ENCODE measurements at regions not wholly inside any gene's neighbourhood (a gene's known extent, or its start where the extent isn't known, plus 50 kb on each side); places are given as distances from the start of the nearest gene placed in this dataset.

DNA sequence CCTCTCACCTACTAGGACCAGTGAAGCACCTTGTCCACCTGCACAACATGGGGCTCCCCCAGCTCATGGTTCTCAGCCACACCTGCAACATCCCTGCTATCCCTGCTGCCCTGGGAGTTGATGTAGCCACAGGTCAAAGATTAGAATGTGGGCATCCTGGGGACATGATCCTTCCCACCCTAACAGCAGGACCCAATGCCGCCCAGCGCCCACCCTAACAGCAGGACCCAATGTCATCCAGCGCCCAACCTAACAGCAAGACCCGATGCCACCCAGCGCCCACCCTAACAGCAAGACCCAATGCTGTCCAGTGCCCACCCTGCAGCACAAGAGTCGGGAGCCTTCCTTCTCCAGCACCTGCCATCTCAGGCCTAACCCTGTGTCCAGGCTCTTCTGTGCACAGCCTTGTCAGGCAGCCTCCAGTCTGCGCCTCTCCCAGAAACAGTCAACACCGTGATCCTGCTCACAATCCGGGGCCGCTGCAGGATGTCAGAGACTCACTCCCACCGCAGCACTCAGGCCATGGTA, 237.3 kb upstream of the SALL3 start:
- H3K4me3 ChIP-seq (replicated peaks; ENCODE audit: low read depth, low read length), result no peak overlapping the region
- no peak for DNase-seq (ENCODE audit: low read depth)
- TF ChIP-seq, protein P1, sequence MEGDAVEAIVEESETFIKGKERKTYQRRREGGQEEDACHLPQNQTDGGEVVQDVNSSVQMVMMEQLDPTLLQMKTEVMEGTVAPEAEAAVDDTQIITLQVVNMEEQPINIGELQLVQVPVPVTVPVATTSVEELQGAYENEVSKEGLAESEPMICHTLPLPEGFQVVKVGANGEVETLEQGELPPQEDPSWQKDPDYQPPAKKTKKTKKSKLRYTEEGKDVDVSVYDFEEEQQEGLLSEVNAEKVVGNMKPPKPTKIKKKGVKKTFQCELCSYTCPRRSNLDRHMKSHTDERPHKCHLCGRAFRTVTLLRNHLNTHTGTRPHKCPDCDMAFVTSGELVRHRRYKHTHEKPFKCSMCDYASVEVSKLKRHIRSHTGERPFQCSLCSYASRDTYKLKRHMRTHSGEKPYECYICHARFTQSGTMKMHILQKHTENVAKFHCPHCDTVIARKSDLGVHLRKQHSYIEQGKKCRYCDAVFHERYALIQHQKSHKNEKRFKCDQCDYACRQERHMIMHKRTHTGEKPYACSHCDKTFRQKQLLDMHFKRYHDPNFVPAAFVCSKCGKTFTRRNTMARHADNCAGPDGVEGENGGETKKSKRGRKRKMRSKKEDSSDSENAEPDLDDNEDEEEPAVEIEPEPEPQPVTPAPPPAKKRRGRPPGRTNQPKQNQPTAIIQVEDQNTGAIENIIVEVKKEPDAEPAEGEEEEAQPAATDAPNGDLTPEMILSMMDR (IDR thresholded peaks at IDR 0.05; ENCODE audit: low read length, missing control alignments), result no peak

DNA sequence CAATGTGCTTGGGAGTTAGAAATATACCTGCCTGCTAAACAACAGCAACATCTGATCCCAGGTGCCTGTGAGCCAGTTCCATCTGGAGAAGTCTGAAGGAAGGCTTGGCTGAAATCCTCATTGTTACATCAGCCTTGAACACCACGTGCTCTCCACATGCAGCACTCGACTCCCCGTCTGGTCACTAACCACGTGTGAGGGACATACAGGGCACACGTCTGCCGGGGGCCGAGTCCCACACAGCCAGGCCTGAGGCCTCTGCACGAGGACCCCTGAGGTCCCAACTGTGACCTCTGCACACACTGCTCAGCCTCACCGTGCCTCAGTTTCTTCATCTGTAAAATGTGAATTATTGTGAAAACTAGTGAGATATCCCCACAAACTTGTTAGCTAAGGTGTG, 236.5 kb upstream of the SALL3 start:
- H3K4me3 ChIP-seq (replicated peaks; ENCODE audit: low read depth, low read length), result no peak overlapping the region
- DNase-seq (ENCODE audit: low read depth), result no peak
- TF ChIP-seq, protein P1 (IDR thresholded peaks at IDR 0.05; ENCODE audit: low read length, missing control alignments), result no peak

DNA sequence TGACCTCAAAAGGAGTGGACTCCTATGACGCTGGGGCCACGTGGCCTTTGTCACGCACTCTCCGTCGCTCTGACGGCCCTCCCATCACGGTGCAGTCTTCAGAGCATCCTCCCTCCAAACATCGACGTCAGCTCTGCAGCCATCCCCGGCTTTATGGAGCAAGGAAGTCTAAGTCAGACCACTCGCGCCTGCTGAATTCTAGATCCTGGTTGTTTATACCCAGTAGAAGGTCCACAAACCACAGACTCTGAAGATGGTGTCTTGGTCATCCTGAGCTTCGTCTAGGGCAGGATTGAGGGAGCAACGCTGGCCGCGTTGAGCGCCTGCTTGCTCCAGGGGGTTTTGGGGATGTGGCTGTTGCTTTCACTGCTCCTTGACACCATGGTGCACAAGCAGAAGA, 228.0 kb upstream of the SALL3 start:
- DNase-seq (ENCODE audit: low read depth), result no peak
- H3K4me3 ChIP-seq (replicated peaks; ENCODE audit: low read depth, low read length), result no peak overlapping the region
- TF ChIP-seq, protein P1 (IDR thresholded peaks at IDR 0.05; ENCODE audit: low read length, missing control alignments), result no peak

DNA sequence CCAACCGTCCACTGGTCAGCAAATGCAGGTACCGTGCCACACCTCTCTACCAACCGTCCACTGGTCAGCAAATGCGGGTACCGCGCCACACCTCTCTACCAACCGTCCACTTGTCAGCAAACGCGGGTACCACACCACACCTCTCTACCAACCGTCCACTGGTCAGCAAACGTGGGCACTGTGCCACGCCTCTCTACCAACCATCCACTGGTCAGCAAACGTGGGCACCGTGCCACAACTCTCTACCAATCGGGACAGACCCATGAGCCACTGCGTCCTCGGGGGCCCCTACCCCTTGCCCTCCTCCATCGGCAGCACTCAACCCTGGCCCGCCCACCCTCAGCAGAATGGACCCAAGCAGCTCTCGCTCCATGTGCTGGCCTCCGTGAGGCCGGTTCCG, 226.4 kb upstream of the SALL3 start:
- TF ChIP-seq, protein P1 (IDR thresholded peaks at IDR 0.05; ENCODE audit: low read length, missing control alignments), result no peak
- no peak overlapping the region for H3K4me3 ChIP-seq (replicated peaks; ENCODE audit: low read depth, low read length)
- DNase-seq (ENCODE audit: low read depth), result no peak

DNA sequence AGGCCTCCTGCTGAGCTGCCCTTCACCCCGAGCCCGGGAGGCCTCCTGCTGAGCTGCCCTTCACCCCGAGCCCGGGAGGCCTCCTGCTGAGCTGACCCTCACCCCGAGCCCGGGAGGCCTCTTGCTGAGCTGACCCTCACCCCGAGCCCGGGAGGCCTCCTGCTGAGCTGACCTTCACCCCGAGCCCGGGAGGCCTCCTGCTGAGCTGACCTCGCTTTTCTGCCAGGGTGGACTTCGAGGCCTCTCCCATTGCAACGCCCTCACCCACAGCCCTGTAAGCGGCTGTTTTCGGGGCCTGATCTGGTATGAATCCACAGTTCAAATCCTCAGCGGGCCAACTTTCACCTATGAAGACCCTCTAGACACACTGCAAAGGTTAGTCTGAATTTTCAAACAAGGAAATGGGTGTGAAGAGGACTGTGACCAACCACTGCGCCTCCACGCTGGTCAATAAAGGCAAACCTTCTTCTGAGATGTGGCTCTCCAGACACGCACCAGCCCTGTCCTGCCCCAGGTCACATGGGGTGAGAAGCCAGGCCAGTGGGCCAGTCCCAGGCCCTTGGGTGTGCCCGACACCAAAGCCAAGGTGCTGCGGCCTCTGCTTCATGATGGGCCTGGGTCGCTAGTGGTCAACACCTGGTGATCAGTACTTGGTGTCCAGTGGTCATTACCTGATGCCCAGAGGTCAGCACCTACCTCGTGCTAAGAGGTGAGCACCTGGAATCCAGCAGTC, 225.1 kb upstream of the SALL3 start:
- H3K4me3 ChIP-seq (replicated peaks; ENCODE audit: low read depth, low read length), result no peak overlapping the region
- DNase-seq (ENCODE audit: low read depth), result no peak
- TF ChIP-seq, protein P1 (IDR thresholded peaks at IDR 0.05; ENCODE audit: low read length, missing control alignments), result no peak

DNA sequence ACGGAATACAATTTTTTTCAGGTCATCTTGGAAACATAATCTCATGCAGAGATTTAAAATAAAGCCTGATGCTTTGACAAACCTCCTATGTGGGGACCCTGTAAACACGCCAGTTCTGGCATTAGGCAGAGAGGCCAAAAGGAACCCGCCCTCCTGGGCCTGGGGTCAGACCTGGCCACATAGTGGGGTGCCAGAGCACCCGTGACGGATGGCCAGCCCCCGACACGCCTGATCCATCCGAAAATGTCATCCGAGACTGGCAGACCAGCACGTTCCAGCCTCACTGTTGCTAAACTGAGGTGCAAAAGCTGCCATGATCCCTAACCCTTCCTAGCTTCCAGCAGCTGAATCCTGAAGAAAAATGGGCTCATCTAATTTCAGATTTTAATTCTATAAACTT, 222.6 kb upstream of the SALL3 start:
- H3K4me3 ChIP-seq (replicated peaks; ENCODE audit: low read depth, low read length), result no peak overlapping the region
- TF ChIP-seq, protein P1 (IDR thresholded peaks at IDR 0.05; ENCODE audit: low read length, missing control alignments), result no peak
- DNase-seq (ENCODE audit: low read depth), result no peak

DNA sequence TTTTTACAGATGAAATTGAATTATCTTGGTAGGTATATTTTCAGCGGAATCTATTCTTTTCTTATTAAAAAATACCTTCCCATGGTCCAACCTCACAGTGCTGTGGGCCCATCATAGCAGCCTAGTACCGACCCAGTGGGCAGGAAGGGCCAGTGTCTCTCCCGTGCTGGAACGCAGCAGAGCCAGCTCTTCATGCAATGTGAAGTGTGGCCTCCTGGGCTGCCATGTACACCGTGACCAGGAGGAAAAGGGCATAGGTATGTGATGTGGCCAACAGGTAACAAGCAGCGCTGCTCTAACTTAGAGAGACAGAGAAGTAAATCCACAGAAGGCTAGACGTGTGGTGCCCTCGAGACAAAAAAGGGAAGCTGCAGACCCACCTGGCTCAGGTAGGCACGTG, 221.1 kb upstream of the SALL3 start:
- TF ChIP-seq, protein P1 (IDR thresholded peaks at IDR 0.05; ENCODE audit: low read length, missing control alignments), result no peak
- no peak for DNase-seq (ENCODE audit: low read depth)
- H3K4me3 ChIP-seq (replicated peaks; ENCODE audit: low read depth, low read length), result no peak overlapping the region

All from fibroblast of pulmonary artery (primary cell).